ENCODE measurements at regions not wholly inside any gene's neighbourhood (a gene's known extent, or its start where the extent isn't known, plus 50 kb on each side); places are given as distances from the start of the nearest gene placed in this dataset.

GRCh38 chr11:107276077-107276476 lies 181.5 kb downstream of the CWF19L2 start:
- CTCF ChIA-PET: no interaction called here
- POLR2A ChIA-PET (ENCODE audit: low non-redundant PET): no interaction called here
- no peak for TF ChIP-seq CTCF (conservative IDR thresholded peaks at IDR 0.05; ENCODE audit: low read depth)

GRCh38 chr11:107275632-107276031 lies 182.0 kb downstream of the CWF19L2 start:
- H3K27ac ChIP-seq: no peak overlapping the region
- no peak for DNase-seq (ENCODE audit: low spot score)
- no peak for TF ChIP-seq CTCF (conservative IDR thresholded peaks at IDR 0.05; ENCODE audit: low read depth)
- ChIA-PET POLR2A (ENCODE audit: low non-redundant PET) (no interaction called here), CTCF (no interaction called here)

More at GRCh38 chr11:107276077-107276476, 181.5 kb downstream of the CWF19L2 start:
- DNase-seq (ENCODE audit: low spot score): no peak
- no peak overlapping the region for H3K27ac ChIP-seq

GRCh38 chr11:107274138-107274537 lies 183.5 kb downstream of the CWF19L2 start:
- no peak for DNase-seq (ENCODE audit: low spot score)
- CTCF ChIA-PET: no interaction called here
- TF ChIP-seq CTCF (conservative IDR thresholded peaks at IDR 0.05; ENCODE audit: low read depth): no peak
- POLR2A ChIA-PET (ENCODE audit: low non-redundant PET): no interaction called here
- H3K27ac ChIP-seq: no peak overlapping the region

GRCh38 chr11:107272561-107272960 lies 185.1 kb downstream of the CWF19L2 start:
- DNase-seq (ENCODE audit: low spot score): no peak
- no peak overlapping the region for H3K27ac ChIP-seq
- ChIA-PET CTCF (interaction anchor here (0.7 kb wide), 1 partner anchor 1769 kb away, joined by 3 read pairs; no protein-coding TSS in a partner anchor), POLR2A (ENCODE audit: low non-redundant PET) (no interaction called here)
- TF ChIP-seq CTCF (conservative IDR thresholded peaks at IDR 0.05; ENCODE audit: low read depth): no peak

GRCh38 chr11:107271425-107271824 lies 186.2 kb downstream of the CWF19L2 start:
- ChIA-PET CTCF (no interaction called here), POLR2A (ENCODE audit: low non-redundant PET) (no interaction called here)
- DNase-seq (ENCODE audit: low spot score): no peak
- TF ChIP-seq CTCF (conservative IDR thresholded peaks at IDR 0.05; ENCODE audit: low read depth): no peak
- H3K27ac ChIP-seq: no peak overlapping the region

- no peak for DNase-seq (ENCODE audit: low spot score)
- CTCF ChIA-PET: no interaction called here
- TF ChIP-seq CTCF (conservative IDR thresholded peaks at IDR 0.05; ENCODE audit: low read depth): no peak
- no peak overlapping the region for H3K27ac ChIP-seq
- POLR2A ChIA-PET (ENCODE audit: low non-redundant PET): no interaction called here
Observed at GRCh38 chr11:107268977-107269376, 188.6 kb downstream of the CWF19L2 start.

- DNase-seq (ENCODE audit: low spot score): no peak
- no peak overlapping the region for H3K27ac ChIP-seq
- CTCF ChIA-PET: no interaction called here
- no peak for TF ChIP-seq CTCF (conservative IDR thresholded peaks at IDR 0.05; ENCODE audit: low read depth)
- POLR2A ChIA-PET (ENCODE audit: low non-redundant PET): no interaction called here
Observed at GRCh38 chr11:107266455-107266854, 191.2 kb downstream of the CWF19L2 start.
